ENCODE measurements at regions not wholly inside any gene's neighbourhood (a gene's known extent, or its start where the extent isn't known, plus 50 kb on each side); places are given as distances from the start of the nearest gene placed in this dataset.
"Not testable (repeated sequence)": the region's sequence is repeated elsewhere in the genome, so short reads cannot be mapped to it uniquely, and the experiment has no call there.

- Mint-ChIP-seq H3K27me3 (no peaks in the 10 kb centered on the region), H3K36me3 (no peaks in the 10 kb centered on the region), H3K9me3 (peaks cover 19% of the 10 kb centered on the region), H3K27ac (no peak overlapping the region), H3K4me3 (no peak overlapping the region), H3K4me1 (no peaks in the 10 kb centered on the region)
Measured at GRCh38 chr12:125835852-125836251, 770.6 kb downstream of the AACS start.

DNA sequence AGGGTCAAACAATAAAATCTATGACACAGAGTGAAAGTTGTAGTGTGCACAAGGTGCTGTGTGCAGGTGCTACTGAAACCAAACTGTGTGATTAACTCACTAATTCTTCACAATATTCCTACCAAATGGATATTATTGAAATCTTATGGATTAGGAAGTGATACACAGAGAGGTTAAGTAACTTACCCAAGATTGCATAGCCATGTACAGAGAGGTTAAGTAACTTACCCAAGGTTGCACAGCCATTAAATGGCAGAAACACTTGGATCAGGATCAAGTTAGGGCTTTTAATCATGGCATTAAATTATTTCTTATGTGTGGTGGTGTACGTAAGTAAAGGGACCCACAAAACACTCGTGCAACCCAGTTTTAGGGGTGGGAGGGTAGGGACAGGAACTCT lies 771.4 kb downstream of the AACS start:
- Mint-ChIP-seq H3K36me3 (no peaks in the 10 kb centered on the region), H3K27ac (no peak overlapping the region), H3K9me3 (peaks cover 19% of the 10 kb centered on the region), H3K27me3 (no peaks in the 10 kb centered on the region), H3K4me3 (no peak overlapping the region), H3K4me1 (no peaks in the 10 kb centered on the region)

DNA sequence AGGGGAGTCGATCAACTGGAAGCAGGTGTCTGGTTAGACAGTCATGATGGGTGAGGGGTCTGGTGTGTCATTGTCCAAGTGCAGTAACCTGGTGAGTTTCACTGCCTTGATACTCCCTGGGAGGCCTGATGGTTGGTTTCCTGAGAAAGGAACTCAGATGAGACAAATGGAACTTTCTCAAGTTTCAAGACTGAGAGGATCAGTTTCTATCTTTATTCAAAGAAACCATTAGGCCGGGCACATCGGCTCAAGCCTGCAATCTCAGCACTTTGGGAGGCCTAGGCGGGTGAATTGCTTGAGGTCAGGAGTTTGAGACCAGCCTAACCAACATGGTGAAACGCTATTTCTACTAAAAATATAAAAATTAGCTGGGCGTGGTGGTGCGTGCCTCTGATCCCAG lies 776.1 kb downstream of the AACS start:
- Mint-ChIP-seq H3K4me3 (no peak overlapping the region), H3K27ac (no peak overlapping the region), H3K27me3 (no peaks in the 10 kb centered on the region), H3K9me3 (peaks cover 15% of the 10 kb centered on the region), H3K4me1 (no peaks in the 10 kb centered on the region), H3K36me3 (no peaks in the 10 kb centered on the region)

GRCh38 chr12:125852116-125852515 lies 786.9 kb downstream of the AACS start:
- no peaks in the 10 kb centered on the region for H3K4me1 Mint-ChIP-seq
- no peaks in the 10 kb centered on the region for H3K9me3 Mint-ChIP-seq
- H3K36me3 Mint-ChIP-seq: no peaks in the 10 kb centered on the region
- no peak overlapping the region for H3K27ac Mint-ChIP-seq
- no peak overlapping the region for H3K4me3 Mint-ChIP-seq
- no peaks in the 10 kb centered on the region for H3K27me3 Mint-ChIP-seq

DNA sequence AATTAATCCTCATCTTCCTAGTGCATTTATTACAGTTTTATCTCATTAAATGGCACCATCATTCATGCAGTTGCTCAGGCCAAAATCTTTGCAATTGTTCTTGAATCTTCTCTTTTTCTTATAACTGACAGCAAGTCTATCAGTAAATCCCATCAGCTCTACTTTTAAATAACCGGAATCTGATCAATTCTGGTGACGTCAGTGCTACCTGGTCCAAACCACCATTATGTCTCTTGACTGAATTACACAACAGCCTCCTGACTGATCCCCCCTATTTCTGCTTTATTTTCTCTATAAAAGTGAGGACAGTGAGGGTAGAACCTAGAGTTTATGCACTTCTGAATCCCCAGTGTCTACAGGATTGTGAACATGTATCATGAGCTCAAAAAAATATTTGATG lies 787.4 kb downstream of the AACS start:
- H3K4me1 Mint-ChIP-seq: no peaks in the 10 kb centered on the region

DNA sequence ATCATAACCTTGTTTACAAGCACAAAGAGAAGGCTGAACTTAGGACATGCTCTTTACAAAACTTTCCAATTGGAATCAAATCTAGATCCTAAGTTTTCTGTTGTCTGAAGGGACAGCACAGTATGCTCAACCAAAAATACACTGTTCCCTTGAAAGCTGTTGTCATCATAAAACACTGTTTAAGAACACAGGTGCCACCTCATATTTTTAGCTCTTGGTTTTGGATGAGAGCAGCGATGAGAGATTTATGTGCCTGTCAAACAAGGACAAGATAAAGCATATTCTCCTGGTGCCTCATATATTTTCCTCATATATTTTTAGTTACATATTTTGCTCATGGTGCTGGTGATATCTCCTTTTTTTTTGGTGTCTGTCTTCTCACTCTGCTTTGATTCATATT lies 788.4 kb downstream of the AACS start:
- no peaks in the 10 kb centered on the region for H3K27me3 Mint-ChIP-seq
- H3K4me3 Mint-ChIP-seq: no peak overlapping the region
- H3K36me3 Mint-ChIP-seq: no peaks in the 10 kb centered on the region
- H3K4me1 Mint-ChIP-seq: no peaks in the 10 kb centered on the region
- no peaks in the 10 kb centered on the region for H3K9me3 Mint-ChIP-seq
- H3K27ac Mint-ChIP-seq: no peak overlapping the region

More for the DNA sequence above, 787.4 kb downstream of the AACS start:
- no peaks in the 10 kb centered on the region for H3K36me3 Mint-ChIP-seq
- H3K27ac Mint-ChIP-seq: no peak overlapping the region
- H3K4me3 Mint-ChIP-seq: no peak overlapping the region
- no peaks in the 10 kb centered on the region for H3K27me3 Mint-ChIP-seq
- no peaks in the 10 kb centered on the region for H3K9me3 Mint-ChIP-seq

- no peak overlapping the region for H3K4me3 Mint-ChIP-seq
- no peak overlapping the region for H3K27ac Mint-ChIP-seq
- no peaks in the 10 kb centered on the region for H3K36me3 Mint-ChIP-seq
- H3K9me3 Mint-ChIP-seq: no peaks in the 10 kb centered on the region
- H3K27me3 Mint-ChIP-seq: peaks cover 5% of the 10 kb centered on the region
- no peaks in the 10 kb centered on the region for H3K4me1 Mint-ChIP-seq
Measured at GRCh38 chr12:125856366-125856765, 791.1 kb downstream of the AACS start.

DNA sequence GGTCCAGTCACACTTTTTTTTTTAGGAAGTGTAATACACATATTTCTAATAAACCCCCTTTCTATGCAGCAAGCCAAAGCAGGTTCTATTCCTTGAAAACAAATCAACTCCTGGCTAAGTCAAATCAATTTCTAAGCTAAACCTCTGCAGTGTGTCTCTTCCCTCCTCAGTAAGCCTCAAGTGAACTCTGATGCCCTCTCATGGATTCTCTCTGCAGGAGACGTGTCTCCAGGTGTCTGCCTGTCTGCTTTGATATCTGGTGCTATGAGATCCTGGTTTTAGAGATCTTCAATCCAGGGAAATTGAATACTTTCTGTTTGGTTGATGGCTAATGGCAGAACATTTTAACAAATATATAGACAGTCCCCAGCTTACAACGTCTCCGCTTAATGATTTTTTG lies 791.7 kb downstream of the AACS start:
- Mint-ChIP-seq H3K4me3 (no peak overlapping the region), H3K36me3 (no peaks in the 10 kb centered on the region), H3K27ac (no peak overlapping the region), H3K27me3 (peaks cover 5% of the 10 kb centered on the region), H3K9me3 (no peaks in the 10 kb centered on the region), H3K4me1 (no peaks in the 10 kb centered on the region)

- H3K9me3 Mint-ChIP-seq: no peaks in the 10 kb centered on the region
- H3K4me3 Mint-ChIP-seq: no peak overlapping the region
- H3K36me3 Mint-ChIP-seq: no peaks in the 10 kb centered on the region
- H3K27me3 Mint-ChIP-seq: peaks cover 5% of the 10 kb centered on the region
- no peaks in the 10 kb centered on the region for H3K4me1 Mint-ChIP-seq
- H3K27ac Mint-ChIP-seq: no peak overlapping the region
Measured at GRCh38 chr12:125860672-125861288, 795.5 kb downstream of the AACS start.

DNA sequence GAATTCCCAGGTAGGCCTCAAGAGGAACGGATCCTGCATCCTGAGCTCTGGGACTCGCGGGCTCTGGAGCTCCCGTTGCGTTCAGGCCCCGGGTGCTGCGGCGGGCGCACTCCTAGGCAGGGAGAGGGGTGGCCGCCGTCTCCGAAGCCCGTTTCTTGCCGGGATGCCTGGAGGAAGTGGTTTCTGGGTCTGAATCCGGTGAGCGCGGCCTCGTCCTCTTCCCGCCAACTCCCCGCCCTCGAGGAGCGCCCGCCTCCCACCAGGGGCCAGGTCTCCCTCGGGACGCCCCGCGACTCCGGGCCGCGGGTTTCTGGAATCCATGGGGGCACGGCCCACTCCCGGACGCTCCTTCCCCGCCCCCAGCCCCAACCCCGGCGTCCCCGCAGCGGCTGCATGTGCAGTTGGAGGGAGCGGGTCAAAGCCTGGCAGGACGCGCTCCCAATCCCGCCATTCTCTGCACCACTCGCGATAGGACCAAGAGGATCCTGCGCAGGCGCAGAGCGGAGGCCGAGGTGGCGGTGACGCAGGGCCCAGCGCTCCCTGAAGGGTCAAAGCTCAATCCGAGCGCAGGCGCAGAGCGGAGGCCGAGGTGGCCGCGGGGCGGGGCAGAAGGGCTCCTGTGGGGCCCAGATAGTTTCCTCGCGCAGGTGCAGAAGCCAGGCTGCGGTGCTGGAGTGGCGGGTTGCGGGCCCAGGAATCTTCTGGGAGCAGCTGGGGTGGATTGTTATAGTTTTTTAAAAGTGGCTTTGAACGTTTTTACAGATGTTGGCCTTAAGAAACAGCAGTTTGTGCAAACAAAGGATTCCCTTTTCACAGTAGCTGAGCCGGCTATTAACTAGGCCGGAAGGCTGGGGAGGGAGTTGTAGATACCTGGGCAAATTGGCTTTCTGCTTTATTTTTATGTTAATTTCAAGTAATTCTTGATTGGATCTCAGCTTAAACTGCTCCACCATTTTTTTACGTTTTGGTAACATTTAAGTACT lies 796.4 kb downstream of the AACS start:
- Mint-ChIP-seq H3K4me3 (no peak overlapping the region), H3K9me3 (no peaks in the 10 kb centered on the region), H3K27ac (no peak overlapping the region), H3K27me3 (peaks cover 5% of the 10 kb centered on the region), H3K36me3 (no peaks in the 10 kb centered on the region), H3K4me1 (no peaks in the 10 kb centered on the region)

DNA sequence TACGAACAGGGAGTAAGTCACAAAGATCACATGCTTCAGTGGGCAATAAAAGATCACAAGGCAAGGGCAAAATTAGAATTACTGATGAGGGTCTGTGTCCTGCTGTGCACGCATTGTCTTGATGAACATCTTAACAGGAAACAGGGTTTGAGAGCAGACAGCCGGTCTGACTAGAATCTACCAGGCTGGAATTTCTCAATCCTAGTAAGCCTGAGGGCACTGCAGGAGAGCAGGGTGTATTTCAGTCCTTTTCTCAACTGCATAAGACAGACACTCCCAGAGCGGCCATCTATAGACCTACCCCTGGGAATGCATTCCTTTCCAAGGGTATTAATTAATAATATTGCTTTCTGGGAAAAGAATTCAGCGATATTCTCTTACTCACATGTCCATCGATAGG lies 800.0 kb downstream of the AACS start:
- H3K9me3 Mint-ChIP-seq, H3K27me3 Mint-ChIP-seq, H3K36me3 Mint-ChIP-seq, H3K4me3 Mint-ChIP-seq, H3K27ac Mint-ChIP-seq, H3K4me1 Mint-ChIP-seq: not testable (repeated sequence)

- no peak overlapping the region for H3K4me3 Mint-ChIP-seq
- no peak overlapping the region for H3K27ac Mint-ChIP-seq
- no peaks in the 10 kb centered on the region for H3K4me1 Mint-ChIP-seq
- H3K36me3 Mint-ChIP-seq: no peaks in the 10 kb centered on the region
- no peaks in the 10 kb centered on the region for H3K27me3 Mint-ChIP-seq
- peaks cover 10% of the 10 kb centered on the region for H3K9me3 Mint-ChIP-seq
Measured at GRCh38 chr12:125871811-125872594, 806.8 kb downstream of the AACS start.

- H3K27ac Mint-ChIP-seq: no peak overlapping the region
- no peaks in the 10 kb centered on the region for H3K27me3 Mint-ChIP-seq
- no peak overlapping the region for H3K4me3 Mint-ChIP-seq
- H3K36me3 Mint-ChIP-seq: no peaks in the 10 kb centered on the region
- H3K4me1 Mint-ChIP-seq: no peaks in the 10 kb centered on the region
- H3K9me3 Mint-ChIP-seq: peaks cover 10% of the 10 kb centered on the region
Measured at GRCh38 chr12:125873016-125873415, 807.8 kb downstream of the AACS start.

GRCh38 chr12:125878483-125878882 lies 813.2 kb downstream of the AACS start:
- H3K27me3 Mint-ChIP-seq: no peaks in the 10 kb centered on the region
- H3K27ac Mint-ChIP-seq: no peak overlapping the region
- H3K4me3 Mint-ChIP-seq: no peak overlapping the region
- peaks cover 4% of the 10 kb centered on the region for H3K9me3 Mint-ChIP-seq
- H3K36me3 Mint-ChIP-seq: no peaks in the 10 kb centered on the region
- no peaks in the 10 kb centered on the region for H3K4me1 Mint-ChIP-seq

GRCh38 chr12:125882141-125882540 lies 816.9 kb downstream of the AACS start:
- H3K27me3 Mint-ChIP-seq: no peaks in the 10 kb centered on the region
- H3K27ac Mint-ChIP-seq: no peak overlapping the region
- H3K4me3 Mint-ChIP-seq: no peak overlapping the region
- H3K4me1 Mint-ChIP-seq: no peaks in the 10 kb centered on the region
- H3K36me3 Mint-ChIP-seq: no peaks in the 10 kb centered on the region
- H3K9me3 Mint-ChIP-seq: peaks cover 7% of the 10 kb centered on the region

- peaks cover 16% of the 10 kb centered on the region for H3K9me3 Mint-ChIP-seq
- H3K36me3 Mint-ChIP-seq: no peaks in the 10 kb centered on the region
- H3K4me1 Mint-ChIP-seq: no peaks in the 10 kb centered on the region
- peaks cover 3% of the 10 kb centered on the region for H3K27me3 Mint-ChIP-seq
- H3K27ac Mint-ChIP-seq: no peak overlapping the region
- H3K4me3 Mint-ChIP-seq: no peak overlapping the region
Measured at GRCh38 chr12:125888921-125889320, 823.7 kb downstream of the AACS start.
